T-cell (primary cell): ENCODE measurements at regions not wholly inside any gene's neighbourhood (a gene's known extent, or its start where the extent isn't known, plus 50 kb on each side); places are given as distances from the start of the nearest gene placed in this dataset.

Source experiments
- ATAC-seq, 4 experiments: fragments of 200-7000 bp in 3 of 4; fragments of 150-1000 bp in 1 of 4; cut with Tn5 transposase; replicated peaks in 1 of 4; 1 replicate in 3 of 4; 2 replicates in 1 of 4; pipeline ENCODE4 v1.10.0; 2021; ENCODE audit warnings: moderate library complexity in 3 of 4, mild to moderate bottlenecking in 2 of 4, moderate number of reproducible peaks in 1 of 4
- CTCF ChIA-PET, 2 donors: fragments of 300-600 bp; sonication (Branson Sonifier 250); formaldehyde crosslinking; loops; one replicate each; lab custom pipeline; 2022; ENCODE audit warnings: antibody characterized with exemption in 2 of 2; lab: Charles Lee
- POLR2A ChIA-PET, 2 donors: fragments of 300-600 bp; sonication (Branson Sonifier 250); formaldehyde crosslinking; loops; one replicate each; lab custom pipeline; 2022; ENCODE audit warnings: antibody characterized with exemption in 2 of 2; lab: Charles Lee
- DNase-seq, 35 experiments: peaks; one replicate each; pipeline versions ENCODE4 v3.0.0 to v3.0.0-alpha.2; 2013 to 2023
- H3K27ac ChIP-seq: one replicate; pipeline ENCODE4 v1.5.1; 2013; ENCODE audit warnings: low read length
- H3K27me3 ChIP-seq, 2 experiments: replicated peaks in 1 of 2; 1 replicate in 1 of 2; 2 replicates in 1 of 2; pipeline versions ENCODE4 v1.6.1 to v1.7.0; 2013; ENCODE audit warnings: low read length in 1 of 2, mixed read lengths in 1 of 2; ENCODE audit not compliant: control insufficient read depth in 2 of 2, insufficient read depth in 2 of 2; ENCODE audit errors: extremely low read depth in 1 of 2
- H3K36me3 ChIP-seq, 2 donors: 1 replicate in 1 of 2; 2 replicates in 1 of 2; pipeline versions ENCODE4 v1.6.1 to v1.7.0; 2013; ENCODE audit warnings: low read length in 1 of 2; ENCODE audit not compliant: control insufficient read depth in 2 of 2, insufficient read depth in 1 of 2; ENCODE audit errors: extremely low read depth in 1 of 2
- H3K4me1 ChIP-seq, 2 experiments: 1 replicate in 1 of 2; 2 replicates in 1 of 2; pipeline versions ENCODE4 v1.6.1 to v1.7.0; 2013; ENCODE audit warnings: low read length in 2 of 2, mixed read lengths in 1 of 2; ENCODE audit not compliant: insufficient read depth in 2 of 2, control insufficient read depth in 1 of 2; ENCODE audit errors: extremely low read depth in 1 of 2
- H3K4me3 ChIP-seq, 2 donors: 1 replicate in 1 of 2; 2 replicates in 1 of 2; pipeline versions ENCODE4 v1.5.1 to v1.7.0; 2013; ENCODE audit warnings: mild to moderate bottlenecking in 2 of 2, low read length in 1 of 2, moderate library complexity in 1 of 2; ENCODE audit not compliant: control insufficient read depth in 1 of 2; ENCODE audit errors: extremely low read depth in 1 of 2
- H3K9me3 ChIP-seq: 2 replicates; pipeline ENCODE4 v1.7.0; 2013
- H3K27ac Mint-ChIP-seq, 2 donors: one replicate each; pipeline ENCODE4 v1.8.0; 2020 to 2021; ENCODE audit warnings: mild to moderate bottlenecking in 2 of 2, mixed read lengths in 2 of 2
- H3K27me3 Mint-ChIP-seq, 2 donors: one replicate each; pipeline ENCODE4 v1.8.0; 2021 to 2022; ENCODE audit warnings: mixed read lengths in 2 of 2
- H3K36me3 Mint-ChIP-seq: one replicate; pipeline ENCODE4 v1.8.0; 2021; ENCODE audit warnings: mixed read lengths
- H3K4me1 Mint-ChIP-seq, 3 donors: one replicate each; pipeline ENCODE4 v1.8.0; 2020 to 2022; ENCODE audit warnings: mixed read lengths in 3 of 3, mild to moderate bottlenecking in 1 of 3
- H3K4me3 Mint-ChIP-seq, 3 donors: one replicate each; pipeline ENCODE4 v1.8.0; 2020 to 2022; ENCODE audit warnings: mild to moderate bottlenecking in 3 of 3, mixed read lengths in 3 of 3, moderate library complexity in 3 of 3
- H3K9me3 Mint-ChIP-seq, 3 donors: one replicate each; pipeline ENCODE4 v1.8.0; 2020 to 2022; ENCODE audit warnings: mixed read lengths in 3 of 3
- WGBS: methylation state at CpG from one replicate; pipeline ENCODE4 v1.1.5; 2013; ENCODE audit warnings: missing lambda C conversion rate; ENCODE audit not compliant: insufficient coverage; 5-methylcytosine and 5-hydroxymethylcytosine counted together

DNA sequence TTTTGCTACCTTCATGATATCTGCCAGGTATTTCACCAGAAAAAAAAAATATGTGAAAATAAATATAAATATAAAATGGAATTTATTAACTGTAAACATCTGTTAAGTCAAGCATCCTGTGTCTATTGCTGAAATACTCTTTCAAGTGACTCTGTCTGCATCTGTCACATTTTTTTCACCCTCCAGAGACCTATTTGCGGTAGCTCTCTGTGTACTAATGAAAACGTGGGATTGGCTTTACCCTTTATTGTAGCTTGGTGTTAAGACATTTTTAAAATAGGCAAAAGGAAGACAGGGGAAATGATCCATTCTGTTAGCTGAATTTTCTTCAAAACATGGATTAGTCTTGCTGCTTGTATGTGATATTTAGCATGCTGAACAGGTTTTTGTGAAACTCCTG is 536.0 kb upstream of the WWC1 start:
- H3K27me3 Mint-ChIP-seq, result peaks cover 0 to 4% of the 10 kb centered on the region in 2 donors
- no peak for ATAC-seq
- no peak for DNase-seq
- H3K4me3 Mint-ChIP-seq, result no peak overlapping the region
- Histone ChIP-seq H3K4me1 (no peaks in the 10 kb centered on the region), H3K9me3 (no peaks in the 10 kb centered on the region), H3K27me3 (no peaks in the 10 kb centered on the region), H3K36me3 (no peaks in the 10 kb centered on the region), H3K27ac (no peak overlapping the region), H3K4me3 (no peak overlapping the region)
- ChIA-PET CTCF (no interaction called here), POLR2A (interaction anchor here in 1 of 2 donors (0.6 kb wide), 1 partner anchor 201 kb away, joined by 3 read pairs; no protein-coding TSS in a partner anchor)
- H3K27ac Mint-ChIP-seq, result no peak overlapping the region
- WGBS, result no CpG with 5 or more reads among the region's 2 CpGs
- H3K9me3 Mint-ChIP-seq, result peaks cover 0 to 10% (median 2%) of the 10 kb centered on the region in 3 donors
- no peaks in the 10 kb centered on the region for H3K4me1 Mint-ChIP-seq
- H3K36me3 Mint-ChIP-seq, result no peaks in the 10 kb centered on the region

DNA sequence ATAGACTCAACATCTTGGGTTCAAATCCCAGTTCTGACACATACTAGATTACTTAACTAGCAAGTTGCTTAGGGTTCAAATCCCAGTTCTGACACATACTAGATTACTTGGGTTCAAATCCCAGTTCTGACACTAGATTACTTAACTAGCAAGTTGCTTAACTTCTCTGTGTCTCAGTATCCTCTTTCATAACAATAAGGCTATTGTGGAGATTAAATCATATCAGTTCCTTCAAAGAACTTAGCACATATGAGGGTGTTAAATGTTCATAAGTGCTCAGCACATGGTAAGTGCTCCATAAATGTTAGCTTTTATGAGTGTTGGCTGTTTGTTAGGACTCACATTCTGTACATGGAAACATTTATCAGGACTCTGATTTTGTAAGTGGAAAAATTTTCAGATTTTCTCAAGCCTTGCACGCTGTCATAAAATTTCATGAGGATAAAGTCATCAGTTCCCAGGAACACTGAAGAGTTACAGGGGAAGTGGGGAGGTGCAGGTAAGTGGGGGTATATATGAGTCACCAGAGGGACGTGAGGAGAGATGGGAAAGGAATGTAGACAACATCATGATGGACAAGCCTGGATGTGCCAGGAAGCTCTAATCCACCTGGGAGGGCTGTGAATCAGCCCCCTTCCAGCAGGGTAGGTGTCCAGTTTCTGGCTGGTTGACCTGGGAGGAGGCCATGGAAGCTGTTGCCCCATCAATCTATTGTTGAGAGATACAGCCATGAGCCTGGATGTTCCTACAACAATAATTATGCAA is 532.2 kb upstream of the WWC1 start:
- Histone ChIP-seq H3K4me3 (no peak overlapping the region), H3K27me3 (no peaks in the 10 kb centered on the region), H3K36me3 (no peaks in the 10 kb centered on the region), H3K27ac (no peak overlapping the region), H3K9me3 (no peaks in the 10 kb centered on the region), H3K4me1 (no peaks in the 10 kb centered on the region)
- no peak overlapping the region for H3K27ac Mint-ChIP-seq
- no peaks in the 10 kb centered on the region for H3K4me1 Mint-ChIP-seq
- ChIA-PET CTCF (no interaction called here), POLR2A (no interaction called here)
- peaks cover 0 to 4% of the 10 kb centered on the region in 2 donors for H3K27me3 Mint-ChIP-seq
- H3K36me3 Mint-ChIP-seq, result no peaks in the 10 kb centered on the region
- ATAC-seq, result no peak
- DNase-seq, result no peak
- H3K9me3 Mint-ChIP-seq, result peaks cover 0 to 7% (median 0%) of the 10 kb centered on the region in 3 donors
- H3K4me3 Mint-ChIP-seq, result no peak overlapping the region
- 29% methylated on average over 1 of the region's 2 CpGs for WGBS

DNA sequence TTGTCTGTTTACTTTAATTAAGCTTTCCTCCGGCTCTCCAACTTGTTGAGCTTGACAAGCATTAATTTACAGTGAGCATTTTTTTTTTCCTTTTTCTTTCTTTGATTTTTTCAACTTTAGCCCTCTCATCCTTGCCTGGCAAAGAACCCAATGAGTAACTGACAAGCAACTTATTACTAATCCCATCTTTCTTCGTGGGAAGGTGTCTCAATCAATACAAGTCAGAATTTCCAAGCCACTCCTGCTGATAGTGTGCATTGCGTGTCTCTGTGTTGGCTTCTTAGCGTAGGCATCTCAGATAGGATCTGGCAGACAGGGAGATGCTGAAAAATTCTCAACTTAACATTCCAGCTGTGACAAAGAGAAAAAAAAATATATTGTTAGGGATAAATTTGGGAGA is 527.7 kb upstream of the WWC1 start:
- Histone ChIP-seq H3K36me3 (no peaks in the 10 kb centered on the region), H3K4me3 (no peak overlapping the region), H3K9me3 (no peaks in the 10 kb centered on the region), H3K27ac (no peak overlapping the region), H3K27me3 (no peaks in the 10 kb centered on the region), H3K4me1 (no peaks in the 10 kb centered on the region)
- CTCF ChIA-PET, result no interaction called here
- Mint-ChIP-seq H3K27me3 (peaks cover 0 to 4% of the 10 kb centered on the region in 2 donors), H3K27ac (no peak overlapping the region), H3K9me3 (peaks cover 0 to 7% (median 0%) of the 10 kb centered on the region in 3 donors), H3K36me3 (no peaks in the 10 kb centered on the region), H3K4me3 (no peak overlapping the region), H3K4me1 (no peaks in the 10 kb centered on the region)
- DNase-seq, result no peak
- no peak for ATAC-seq
- WGBS, result no CpG with 5 or more reads among the region's 4 CpGs
- POLR2A ChIA-PET, result no interaction called here

DNA sequence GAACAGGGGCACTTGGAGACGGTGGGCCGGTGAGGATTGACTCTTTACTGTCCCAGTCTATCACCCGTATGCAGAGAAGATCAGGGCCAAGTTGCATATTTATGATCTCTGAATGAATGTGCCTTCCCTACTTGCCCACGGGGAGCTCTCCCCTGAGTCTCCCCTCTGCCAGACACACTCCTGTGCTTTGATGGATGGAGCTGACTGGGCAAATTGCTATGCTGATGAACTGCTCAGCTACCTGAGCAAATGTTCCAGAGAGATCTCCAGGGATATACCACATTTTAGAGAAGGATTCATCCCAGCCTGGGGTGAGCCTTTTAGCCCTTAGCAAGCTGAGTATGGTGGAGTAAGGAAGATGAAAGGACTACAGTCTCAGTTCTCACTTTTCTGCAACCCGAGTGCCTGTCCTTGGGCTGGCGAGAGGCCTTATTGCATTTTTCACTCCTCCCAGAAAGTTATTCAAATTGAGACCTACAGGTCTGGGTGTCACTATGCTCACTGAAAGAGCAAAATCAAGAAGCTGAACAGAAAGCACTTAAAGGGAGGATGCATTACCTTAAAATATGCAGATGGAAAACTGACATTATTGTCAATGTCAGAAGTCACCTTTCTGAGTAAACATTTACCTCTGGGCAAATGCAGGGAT is 526.7 kb upstream of the WWC1 start:
- Mint-ChIP-seq H3K27ac (no peak overlapping the region), H3K36me3 (no peaks in the 10 kb centered on the region), H3K9me3 (peaks cover 0 to 5% (median 3%) of the 10 kb centered on the region in 3 donors), H3K4me3 (no peak overlapping the region), H3K4me1 (no peaks in the 10 kb centered on the region), H3K27me3 (no peaks in the 10 kb centered on the region)
- ChIA-PET CTCF (no interaction called here), POLR2A (interaction anchor here in 1 of 2 donors (0.6 kb wide), 1 partner anchor 18 kb away, joined by 3 read pairs; no protein-coding TSS in a partner anchor)
- no peak overlapping the region for H3K4me3 ChIP-seq
- no peaks in the 10 kb centered on the region for H3K9me3 ChIP-seq
- ATAC-seq, result no peak
- WGBS, result 80% methylated on average over 1 of the region's 6 CpGs
- no peaks in the 10 kb centered on the region for H3K27me3 ChIP-seq
- no peak overlapping the region for H3K27ac ChIP-seq
- no peak for DNase-seq
- H3K4me1 ChIP-seq, result no peaks in the 10 kb centered on the region
- no peaks in the 10 kb centered on the region for H3K36me3 ChIP-seq

DNA sequence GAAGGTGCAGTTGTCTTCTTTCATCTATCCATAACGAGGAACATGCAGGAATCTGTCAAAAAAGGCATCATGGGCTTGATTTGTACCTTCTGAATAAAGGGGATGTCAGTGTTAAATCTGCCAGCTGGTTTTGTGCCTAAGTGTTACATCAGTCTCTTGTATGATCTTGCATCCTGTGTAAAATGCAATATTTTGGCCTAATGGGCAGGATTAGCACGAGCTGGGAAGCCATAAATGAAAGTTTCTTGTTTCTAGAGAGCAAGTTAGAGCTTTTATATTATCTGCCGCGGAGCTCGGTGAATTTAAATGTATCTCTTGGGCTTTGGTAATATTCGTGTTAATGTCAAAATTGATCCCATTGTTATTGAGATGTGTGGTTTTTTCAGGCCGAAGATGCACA is 526.1 kb upstream of the WWC1 start:
- H3K36me3 Mint-ChIP-seq, result no peaks in the 10 kb centered on the region

DNA sequence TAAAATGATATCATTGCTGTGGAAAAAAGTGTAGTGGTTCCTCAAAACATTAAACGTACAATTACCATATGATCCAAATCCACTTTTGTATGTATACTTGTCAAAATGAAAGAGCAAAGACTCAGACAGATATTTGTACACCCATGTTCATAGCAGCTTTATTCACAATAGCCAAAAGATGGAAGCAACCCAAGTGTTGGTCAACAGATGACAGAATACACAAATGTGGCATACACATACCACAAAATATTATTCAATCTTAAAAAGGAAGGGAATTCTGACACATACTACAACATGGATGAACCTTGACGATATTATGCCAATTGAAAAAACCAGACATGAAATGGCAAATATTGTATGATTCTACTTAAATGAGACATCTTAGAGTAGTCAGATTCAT is 524.5 kb upstream of the WWC1 start:
- Mint-ChIP-seq H3K4me1 (no peaks in the 10 kb centered on the region), H3K4me3 (no peak overlapping the region)
- ATAC-seq, result no peak

More for the DNA sequence above, 526.1 kb upstream of the WWC1 start:
- Histone ChIP-seq H3K27ac (no peak overlapping the region), H3K4me3 (no peak overlapping the region), H3K27me3 (no peaks in the 10 kb centered on the region), H3K36me3 (no peaks in the 10 kb centered on the region), H3K4me1 (no peaks in the 10 kb centered on the region), H3K9me3 (no peaks in the 10 kb centered on the region)
- Mint-ChIP-seq H3K9me3 (peaks cover 0 to 7% (median 5%) of the 10 kb centered on the region in 3 donors), H3K27ac (no peak overlapping the region), H3K4me1 (no peaks in the 10 kb centered on the region), H3K27me3 (no peaks in the 10 kb centered on the region), H3K4me3 (no peak overlapping the region)
- WGBS, result 64% methylated on average over 5 of the region's 7 CpGs
- ATAC-seq (no peak), DNase-seq (no peak)
- CTCF ChIA-PET, result no interaction called here
- POLR2A ChIA-PET, result no interaction called here

More for the DNA sequence above, 524.5 kb upstream of the WWC1 start:
- peaks cover 0 to 6% (median 5%) of the 10 kb centered on the region in 3 donors for H3K9me3 Mint-ChIP-seq
- CTCF ChIA-PET, result no interaction called here
- H3K36me3 Mint-ChIP-seq, result no peaks in the 10 kb centered on the region
- no peak overlapping the region for H3K27ac Mint-ChIP-seq
- Histone ChIP-seq H3K27me3 (no peaks in the 10 kb centered on the region), H3K4me1 (no peaks in the 10 kb centered on the region), H3K4me3 (no peak overlapping the region), H3K36me3 (no peaks in the 10 kb centered on the region), H3K9me3 (no peaks in the 10 kb centered on the region), H3K27ac (no peak overlapping the region)
- no peaks in the 10 kb centered on the region for H3K27me3 Mint-ChIP-seq
- no peak for DNase-seq
- no CpG with 5 or more reads among the region's 2 CpGs for WGBS
- POLR2A ChIA-PET, result no interaction called here
